ENCODE measurements at regions not wholly inside any gene's neighbourhood (a gene's known extent, or its start where the extent isn't known, plus 50 kb on each side); places are given as distances from the start of the nearest gene placed in this dataset.

GRCh38 chr12:93107514-93108312 is 178.6 kb upstream of the EEA1 start:
- Histone ChIP-seq H3K4me3 (no peak overlapping the region), H3K27ac (no peak overlapping the region), H3K36me3 (no peaks in the 10 kb centered on the region), H3K27me3 (no peaks in the 10 kb centered on the region), H3K4me1 (no peaks in the 10 kb centered on the region), H3K9me3 (no peaks in the 10 kb centered on the region)
- intact Hi-C loops (cut with DNase I; ENCODE audit: low total_unique reads) = no loop called here
- DNase-seq = no peak
- TF ChIP-seq POLR2A (IDR thresholded peaks at IDR 0.05) = no peak
- TF ChIP-seq CTCF (IDR thresholded peaks at IDR 0.05) = no peak

GRCh38 chr12:93108985-93109384 is 179.9 kb upstream of the EEA1 start:
- intact Hi-C loops (cut with DNase I; ENCODE audit: low total_unique reads) = no loop called here
- no peak for TF ChIP-seq CTCF (IDR thresholded peaks at IDR 0.05)
- TF ChIP-seq POLR2A (IDR thresholded peaks at IDR 0.05) = no peak
- H3K4me3 ChIP-seq = no peak overlapping the region
- no peak overlapping the region for H3K27ac ChIP-seq
- H3K4me1 ChIP-seq = no peaks in the 10 kb centered on the region
- no peaks in the 10 kb centered on the region for H3K9me3 ChIP-seq
- no peaks in the 10 kb centered on the region for H3K36me3 ChIP-seq
- H3K27me3 ChIP-seq = no peaks in the 10 kb centered on the region
- DNase-seq = no peak

- intact Hi-C loops (cut with DNase I; ENCODE audit: low total_unique reads) = no loop called here
- no peak for DNase-seq
- Histone ChIP-seq H3K4me1 (no peaks in the 10 kb centered on the region), H3K27ac (no peak overlapping the region), H3K4me3 (no peak overlapping the region), H3K36me3 (no peaks in the 10 kb centered on the region), H3K27me3 (no peaks in the 10 kb centered on the region), H3K9me3 (no peaks in the 10 kb centered on the region)
- TF ChIP-seq CTCF (IDR thresholded peaks at IDR 0.05) = no peak
- TF ChIP-seq POLR2A (IDR thresholded peaks at IDR 0.05) = no peak
Observed at GRCh38 chr12:93109551-93110203, 180.6 kb upstream of the EEA1 start.

GRCh38 chr12:93111773-93112172 is 182.7 kb upstream of the EEA1 start:
- no peak for DNase-seq
- Histone ChIP-seq H3K9me3 (no peaks in the 10 kb centered on the region), H3K4me3 (no peak overlapping the region), H3K4me1 (no peaks in the 10 kb centered on the region), H3K27me3 (no peaks in the 10 kb centered on the region), H3K27ac (no peak overlapping the region), H3K36me3 (no peaks in the 10 kb centered on the region)
- TF ChIP-seq POLR2A (IDR thresholded peaks at IDR 0.05) (no peak), CTCF (IDR thresholded peaks at IDR 0.05) (no peak)
- intact Hi-C loops (cut with DNase I; ENCODE audit: low total_unique reads) = no loop called here

GRCh38 chr12:93113317-93114006 is 184.4 kb upstream of the EEA1 start:
- H3K27ac ChIP-seq = no peak overlapping the region
- H3K4me3 ChIP-seq = no peak overlapping the region
- H3K9me3 ChIP-seq = no peaks in the 10 kb centered on the region
- no peaks in the 10 kb centered on the region for H3K36me3 ChIP-seq
- TF ChIP-seq CTCF (IDR thresholded peaks at IDR 0.05) (no peak), POLR2A (IDR thresholded peaks at IDR 0.05) (no peak)
- H3K4me1 ChIP-seq = no peaks in the 10 kb centered on the region
- no peaks in the 10 kb centered on the region for H3K27me3 ChIP-seq
- intact Hi-C loops (cut with DNase I; ENCODE audit: low total_unique reads) = no loop called here
- no peak for DNase-seq

Measured in uterus (tissue), 3 donors.